HEK293 (cell line): ENCODE measurements at regions not wholly inside any gene's neighbourhood (a gene's known extent, or its start where the extent isn't known, plus 50 kb on each side); places are given as distances from the start of the nearest gene placed in this dataset.

Experiments
- CTCF ChIP-seq: fragments of 450-650 bp; formaldehyde crosslinking; IDR thresholded peaks from 2 replicates; pipeline ENCODE4 v1.5.1; 2016; ENCODE audit warnings: missing biosample characterization, missing genetic modification characterization
- KLF1 ChIP-seq: fragments of 450-650 bp; formaldehyde crosslinking; IDR thresholded peaks from 2 replicates; pipeline ENCODE4 v1.5.1; 2016; ENCODE audit warnings: missing biosample characterization, missing genetic modification characterization
- MZF1 ChIP-seq: fragments of 450-650 bp; formaldehyde crosslinking; IDR thresholded peaks from 2 replicates; pipeline ENCODE4 v1.5.1; 2017; ENCODE audit warnings: missing biosample characterization, missing genetic modification characterization, borderline replicate concordance
- TCF7L2 ChIP-seq: IDR thresholded peaks from 2 replicates; pipeline ENCODE4 v1.6.1; 2011; ENCODE audit warnings: low read depth, mild to moderate bottlenecking, inconsistent platforms, low read length, moderate library complexity, borderline replicate concordance
- ZBTB7A ChIP-seq: fragments of 450-650 bp; formaldehyde crosslinking; IDR thresholded peaks from 2 replicates; pipeline ENCODE4 v1.5.1; 2016; ENCODE audit warnings: low read depth, missing biosample characterization, missing genetic modification characterization
- ZBTB8A ChIP-seq: fragments of 450-650 bp; formaldehyde crosslinking; IDR thresholded peaks from 2 replicates; pipeline ENCODE4 v1.5.1; 2016; ENCODE audit warnings: missing biosample characterization, missing genetic modification characterization
- ZNF157 ChIP-seq: fragments of 450-650 bp; formaldehyde crosslinking; IDR thresholded peaks from 2 replicates; pipeline ENCODE4 v1.5.1; 2016; ENCODE audit warnings: missing biosample characterization, missing genetic modification characterization
- ZNF18 ChIP-seq: fragments of 450-650 bp; formaldehyde crosslinking; IDR thresholded peaks from 2 replicates; pipeline ENCODE4 v1.5.1; 2016; ENCODE audit warnings: missing biosample characterization, missing genetic modification characterization
- ZNF335 ChIP-seq: fragments of 450-650 bp; formaldehyde crosslinking; conservative IDR thresholded peaks from 2 replicates; pipeline ENCODE4 v1.5.1; 2016; ENCODE audit warnings: missing biosample characterization, missing genetic modification characterization
- ZNF341 ChIP-seq: fragments of 450-650 bp; formaldehyde crosslinking; IDR thresholded peaks from 2 replicates; pipeline ENCODE4; 2016; ENCODE audit warnings: low read depth, missing biosample characterization, missing genetic modification characterization

DNA sequence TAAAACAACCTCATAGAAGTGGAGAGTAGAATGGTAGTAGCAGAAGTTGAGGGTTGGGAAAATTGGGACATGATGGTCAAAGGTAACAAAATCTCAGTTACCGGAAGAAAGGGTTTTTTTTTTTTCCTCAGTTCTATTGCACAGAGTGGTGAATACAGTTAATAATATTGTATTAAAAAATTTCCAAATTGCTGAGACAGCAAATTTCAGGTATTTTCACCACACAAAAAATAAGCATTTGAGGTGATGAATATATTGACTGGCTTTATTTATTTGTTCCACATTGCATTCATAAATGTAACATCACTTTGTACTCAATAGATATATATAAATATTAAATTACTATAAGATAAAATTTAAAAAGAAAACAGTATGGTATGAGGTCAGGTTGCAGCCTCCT lies 373.8 kb downstream of the ETV1 start:
- no peak for TF ChIP-seq CTCF
- TF ChIP-seq ZBTB8A (tag by site-specific recombination): no peak
- no peak for TF ChIP-seq MZF1
- no peak for TF ChIP-seq ZBTB7A (tag by site-specific recombination)
- no peak for TF ChIP-seq ZNF157 (tag by site-specific recombination)
- TF ChIP-seq ZNF341 (tag by site-specific recombination): no peak
- TF ChIP-seq ZNF18 (tag by site-specific recombination): no peak
- TF ChIP-seq TCF7L2: no peak
- no peak for TF ChIP-seq KLF1
- no peak for TF ChIP-seq ZNF335 (tag by site-specific recombination)
